Gastroesophageal sphincter (tissue), 4 donors: ENCODE measurements at regions not wholly inside any gene's neighbourhood (a gene's known extent, or its start where the extent isn't known, plus 50 kb on each side); places are given as distances from the start of the nearest gene placed in this dataset.

Source experiments
- ATAC-seq: fragments of 150-250 bp; one replicate; pipeline ENCODE4 v1.9.1; 2016; ENCODE audit warnings: mild to moderate bottlenecking, moderate library complexity
- H3K27ac ChIP-seq, 4 donors: fragments of 200-600 bp; sonication (generic) in 3 of 4; 1 replicate in 3 of 4; 2 replicates in 1 of 4; pipeline ENCODE4 v1.5.1; 2016 to 2019
- H3K27me3 ChIP-seq: fragments of 200-600 bp; sonication (generic); one replicate; pipeline ENCODE4 v1.5.1; 2019
- H3K36me3 ChIP-seq, 2 donors: fragments of 200-600 bp; sonication (generic); one replicate each; pipeline ENCODE4 v1.5.1; 2019; ENCODE audit warnings: control low read depth in 1 of 2
- H3K4me1 ChIP-seq, 3 donors: fragments of 200-600 bp; sonication (generic); 1 replicate in 2 of 3; 2 replicates in 1 of 3; pipeline ENCODE4 v1.5.1; 2016 to 2019; ENCODE audit warnings: control low read depth in 2 of 3
- H3K4me3 ChIP-seq, 2 donors: fragments of 200-600 bp; sonication (generic); one replicate each; pipeline ENCODE4 v1.5.1; 2019; ENCODE audit warnings: mild to moderate bottlenecking in 1 of 2, moderate library complexity in 1 of 2
- H3K9me3 ChIP-seq, 3 donors: fragments of 200-600 bp; sonication (generic); one replicate each; pipeline ENCODE4 v1.5.1; 2017 to 2019; ENCODE audit warnings: control low read depth in 2 of 3
- CTCF ChIP-seq, 4 experiments: fragments of 200-600 bp in 2 of 4; fragments of 450-650 bp in 2 of 4; sonication (generic) in 1 of 4; IDR thresholded peaks; one replicate each; pipeline ENCODE4 v1.5.1; 2017 to 2019; ENCODE audit warnings: antibody characterized with exemption in 4 of 4, mild to moderate bottlenecking in 2 of 4, moderate library complexity in 2 of 4
- EP300 ChIP-seq: sonication (generic); formaldehyde crosslinking; IDR thresholded peaks from one replicate; pipeline ENCODE4 v1.6.1; 2017; ENCODE audit warnings: antibody characterized with exemption, mild to moderate bottlenecking
- POLR2A ChIP-seq, 2 donors: fragments of 450-650 bp; IDR thresholded peaks; one replicate each; pipeline ENCODE4 v1.6.1; 2017; ENCODE audit warnings: antibody characterized with exemption in 2 of 2, mild to moderate bottlenecking in 2 of 2, moderate library complexity in 1 of 2
- POLR2AphosphoS5 ChIP-seq: sonication (generic); formaldehyde crosslinking; IDR thresholded peaks from one replicate; pipeline ENCODE4 v1.6.1; 2017; ENCODE audit warnings: antibody characterized with exemption
- WGBS, 2 donors: methylation state at CpG; one replicate each; pipeline ENCODE4 v1.1.5; 2018; ENCODE audit warnings: low coverage in 1 of 2; 5-methylcytosine and 5-hydroxymethylcytosine counted together

- Histone ChIP-seq H3K36me3 (peaks cover 0 to 12% of the 10 kb centered on the region in 2 donors), H3K27ac (peak overlapping the region in 2 of 4 donors; percentile 42 to 64), H3K9me3 (no peaks in the 10 kb centered on the region), H3K4me1 (peaks cover 0 to 24% (median 9%) of the 10 kb centered on the region in 3 donors), H3K27me3 (peaks cover 39% of the 10 kb centered on the region), H3K4me3 (peak overlapping the region; percentile 51 to 66)
- no peak for TF ChIP-seq POLR2AphosphoS5
- TF ChIP-seq EP300: no peak
- TF ChIP-seq POLR2A (IDR thresholded peaks at IDR 0.05): no peak
- TF ChIP-seq CTCF (IDR thresholded peaks at IDR 0.05): no peak
- 0 to 9% methylated on average over 1 to 14 of the region's 74 CpGs for WGBS, 2 donors
- peak; percentile 68 for ATAC-seq
Observed at GRCh38 chr6:30006170-30007131, 54.6 kb upstream of the POLR1H start.

GRCh38 chr6:30007132-30007764, 53.8 kb upstream of the POLR1H start:
- no peak for ATAC-seq
- Histone ChIP-seq H3K36me3 (peaks cover 0 to 15% of the 10 kb centered on the region in 2 donors), H3K4me1 (peaks cover 0 to 24% (median 9%) of the 10 kb centered on the region in 3 donors), H3K27ac (peak overlapping the region in 1 of 4 donors; percentile 64), H3K27me3 (peaks cover 39% of the 10 kb centered on the region), H3K9me3 (no peaks in the 10 kb centered on the region), H3K4me3 (peak overlapping the region; percentile 51 to 66)
- WGBS, 2 donors: 3 to 10% methylated on average over 4 to 6 of the region's 42 CpGs
- TF ChIP-seq POLR2AphosphoS5 (no peak), POLR2A (IDR thresholded peaks at IDR 0.05) (no peak), EP300 (no peak), CTCF (IDR thresholded peaks at IDR 0.05) (no peak)

- no peak overlapping the region for H3K4me3 ChIP-seq
- no peaks in the 10 kb centered on the region for H3K9me3 ChIP-seq
- H3K27ac ChIP-seq: no peak overlapping the region
- H3K27me3 ChIP-seq: peaks cover 39% of the 10 kb centered on the region
- TF ChIP-seq EP300 (no peak), POLR2A (IDR thresholded peaks at IDR 0.05) (no peak), CTCF (IDR thresholded peaks at IDR 0.05) (no peak), POLR2AphosphoS5 (no peak)
- 90% methylated on average over 2 of the region's 3 CpGs; no CpG with 5 or more reads in 1 of the 2 donors for WGBS, 2 donors
- peaks cover 0 to 24% (median 9%) of the 10 kb centered on the region in 3 donors for H3K4me1 ChIP-seq
- ATAC-seq: no peak
- H3K36me3 ChIP-seq: peaks cover 0 to 15% of the 10 kb centered on the region in 2 donors
Observed at GRCh38 chr6:30009113-30009512, 52.0 kb upstream of the POLR1H start.
